ENCODE measurements at regions not wholly inside any gene's neighbourhood (a gene's known extent, or its start where the extent isn't known, plus 50 kb on each side); places are given as distances from the start of the nearest gene placed in this dataset.

DNA sequence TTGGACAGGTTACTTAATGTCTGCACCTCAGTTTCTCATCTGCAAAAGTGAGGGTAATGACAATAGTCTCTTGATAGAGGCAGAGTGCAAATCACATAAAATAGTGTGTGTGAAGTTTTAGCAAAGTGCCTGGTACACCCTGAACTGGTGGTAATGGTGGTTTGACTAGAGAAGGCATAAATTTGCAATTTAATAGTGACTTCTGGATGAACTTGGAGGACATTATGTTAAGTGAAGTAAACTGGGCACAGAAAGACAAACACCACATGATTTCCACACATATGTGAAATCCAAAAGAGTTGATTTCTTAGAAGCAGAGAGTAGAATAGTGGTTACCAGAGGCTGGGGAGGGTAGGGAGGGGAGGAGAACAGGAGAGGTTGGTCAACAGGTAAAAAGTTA, 54.8 kb upstream of the FUT8 start:
- no peak for TF ChIP-seq CTCF (IDR thresholded peaks at IDR 0.05)
- no peak for TF ChIP-seq POLR2AphosphoS5 (IDR thresholded peaks at IDR 0.05)
- no peak for TF ChIP-seq EP300 (IDR thresholded peaks at IDR 0.05)

All from esophagus muscularis mucosa (tissue), 4 donors.